GM18519 (cell line): ENCODE measurements at regions not wholly inside any gene's neighbourhood (a gene's known extent, or its start where the extent isn't known, plus 50 kb on each side); places are given as distances from the start of the nearest gene placed in this dataset.

Experiments used
- ATAC-seq: cut with Tn5 transposase; IDR thresholded peaks from one replicate; pipeline ENCODE4 v1.9.1; 2021; ENCODE audit warnings: mild to moderate bottlenecking, moderate library complexity; ENCODE audit not compliant: unreplicated experiment, low FRiP score

DNA sequence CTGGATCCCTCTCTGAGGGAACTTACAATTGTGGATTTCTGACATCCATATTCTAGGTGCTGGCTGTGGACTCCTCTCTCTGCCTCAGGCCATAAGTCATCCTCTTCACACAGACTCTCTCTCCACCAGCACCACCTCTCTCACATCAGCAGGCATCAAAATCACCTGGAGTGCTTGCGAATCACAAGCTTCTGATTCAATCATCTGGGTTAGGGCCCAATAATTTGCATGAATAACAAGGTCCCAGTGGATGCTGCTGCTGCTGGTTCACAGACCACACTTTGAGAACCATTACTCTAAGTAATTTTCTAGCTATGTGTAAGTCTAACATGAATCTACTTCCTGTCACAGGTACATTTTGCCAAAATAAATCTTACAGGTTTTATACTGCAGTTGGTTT is 214.9 kb downstream of the DSEL start:
- no peak for ATAC-seq

DNA sequence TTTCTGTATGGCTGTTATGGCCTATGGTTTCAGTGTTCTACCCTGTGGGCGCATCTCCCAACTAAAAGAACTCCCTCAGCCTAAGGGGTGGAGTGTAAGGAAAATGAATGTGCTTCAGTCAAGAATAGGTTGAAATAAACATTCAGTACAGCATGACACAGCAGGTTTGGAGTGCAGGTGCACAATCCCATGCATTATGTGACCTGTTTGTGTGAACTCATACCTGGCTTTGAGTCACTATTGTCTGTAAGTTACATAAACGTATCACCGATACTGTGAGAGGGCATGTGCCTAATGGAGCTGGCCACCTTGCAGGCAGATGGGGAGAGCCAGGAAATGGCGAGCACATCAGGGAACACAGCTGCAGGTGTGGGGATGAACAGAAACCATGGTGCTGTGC is 216.0 kb downstream of the DSEL start:
- no peak for ATAC-seq

DNA sequence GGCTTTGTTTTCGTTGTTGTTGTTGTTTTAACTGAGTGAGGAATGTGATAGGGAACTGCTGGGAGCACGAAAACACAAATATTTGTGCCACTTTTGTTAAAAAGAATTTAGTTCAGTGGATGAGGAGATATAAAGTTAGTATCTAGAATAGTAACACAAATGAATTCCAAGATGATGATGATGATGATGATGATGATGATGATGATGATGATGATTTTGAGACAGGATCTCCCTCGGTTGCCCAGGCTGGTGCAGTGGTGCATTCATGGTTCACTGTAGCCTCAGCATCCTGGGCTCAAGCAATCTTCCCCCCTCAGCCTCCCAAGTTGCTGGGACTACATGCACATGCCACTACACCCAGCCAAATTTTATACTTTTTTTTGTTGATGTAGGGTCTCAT is 223.7 kb downstream of the DSEL start:
- ATAC-seq, result no peak

DNA sequence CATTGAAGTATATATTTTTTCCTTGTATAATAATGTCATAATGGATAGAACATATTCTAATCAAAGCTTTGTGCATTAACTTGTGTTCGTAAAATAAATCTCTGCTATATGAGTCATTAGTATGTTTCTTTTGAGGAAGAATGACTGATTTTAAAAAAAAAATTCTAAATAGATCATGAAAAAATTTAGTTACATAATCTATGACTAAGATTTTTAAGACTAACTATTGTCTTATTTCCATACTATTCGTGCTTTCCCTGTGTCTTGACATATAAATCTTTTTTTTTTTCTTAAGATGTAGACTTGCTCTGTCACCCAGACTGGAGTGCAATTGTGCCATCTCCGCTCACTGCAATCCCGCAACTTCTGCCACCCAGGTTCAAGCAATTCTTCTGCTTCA is 226.1 kb downstream of the DSEL start:
- no peak for ATAC-seq

DNA sequence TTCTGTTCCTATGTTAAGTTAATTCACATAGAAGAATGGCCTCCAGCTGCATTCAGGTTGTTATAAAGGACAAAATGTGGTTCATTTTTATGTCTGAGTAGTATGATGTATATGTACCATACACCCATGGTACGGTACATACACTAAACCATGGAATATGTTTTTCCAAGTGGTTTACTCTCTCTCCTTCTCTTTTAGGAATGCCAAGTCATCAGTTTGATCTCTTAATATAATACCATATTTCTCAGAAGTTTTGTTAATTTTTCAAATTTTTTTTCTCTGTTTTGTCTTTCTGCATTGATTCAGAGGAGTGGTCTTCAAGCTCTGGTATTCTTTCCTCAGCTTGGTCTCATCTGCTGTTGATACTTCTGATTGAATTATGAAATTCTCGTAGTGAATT is 230.9 kb downstream of the DSEL start:
- no peak for ATAC-seq

DNA sequence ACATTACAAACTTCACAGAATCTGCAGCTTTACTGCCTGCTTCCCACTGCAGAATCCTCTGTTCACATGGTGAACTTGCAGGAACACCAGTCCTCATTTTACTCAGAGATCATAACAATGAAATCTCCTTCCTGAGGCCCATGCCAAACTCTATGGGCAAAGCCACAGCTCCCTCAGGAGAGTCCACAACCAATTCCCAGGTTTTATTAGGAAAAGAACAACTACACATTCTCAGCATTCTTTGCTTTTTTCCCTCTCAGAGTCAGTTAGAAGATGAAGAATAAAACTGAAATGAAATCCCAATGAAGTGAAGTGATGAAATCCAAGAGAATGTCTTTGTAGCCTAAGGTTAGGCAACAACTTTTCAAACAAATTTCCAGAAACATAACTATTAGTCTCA is 233.7 kb downstream of the DSEL start:
- no peak for ATAC-seq

DNA sequence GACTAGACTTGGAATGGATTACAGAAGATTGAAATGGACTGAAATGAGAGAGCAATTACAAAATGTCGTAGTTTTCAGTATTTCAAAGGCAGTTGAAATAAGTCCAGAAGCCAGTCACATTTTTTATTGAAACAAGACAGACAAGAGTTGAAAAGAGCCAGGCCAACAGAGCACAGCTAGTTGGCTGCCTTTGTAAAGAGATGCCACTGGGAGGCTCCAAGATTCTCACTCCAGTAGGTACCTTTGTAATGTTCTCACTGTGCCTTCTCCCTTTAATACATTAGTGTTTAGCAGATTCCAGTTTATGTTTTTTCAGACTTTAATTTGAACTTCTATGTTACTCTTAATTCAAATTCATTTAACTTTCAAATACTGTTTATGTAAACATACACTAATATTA is 234.8 kb downstream of the DSEL start:
- ATAC-seq, result no peak

DNA sequence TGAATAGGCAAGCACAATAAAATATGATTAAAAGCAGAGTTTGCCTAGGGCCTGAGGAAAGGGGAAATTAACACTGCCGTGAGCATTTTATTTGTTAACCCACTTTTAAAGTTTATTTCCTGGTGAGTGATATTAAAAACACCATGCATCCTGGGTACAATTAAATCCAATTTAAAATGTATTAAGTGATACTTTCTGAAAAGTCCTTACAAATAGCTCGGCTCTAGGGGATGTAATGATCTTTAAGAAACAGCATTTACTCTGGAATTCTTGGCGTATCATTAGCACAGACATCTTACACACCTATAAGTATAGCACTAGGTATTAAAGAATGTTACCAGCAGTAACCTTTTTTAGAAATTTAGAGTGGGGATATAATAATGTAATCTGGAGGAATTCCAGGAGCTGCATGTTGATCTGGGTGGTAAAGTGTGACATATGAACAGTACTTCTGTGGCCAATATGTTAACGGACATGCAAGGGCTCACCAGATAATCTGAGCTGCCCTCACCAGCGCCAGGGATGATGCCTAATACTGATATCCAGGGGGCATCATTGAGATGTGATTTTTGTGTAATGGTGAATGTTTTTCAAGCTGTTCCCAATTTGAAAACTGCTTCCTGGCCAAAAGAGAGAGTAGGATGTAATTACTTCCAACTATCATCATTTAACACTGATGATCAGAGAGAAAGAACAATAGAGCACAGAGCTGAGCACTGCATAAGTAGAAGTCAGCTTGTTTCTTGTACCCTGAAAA is 235.9 kb downstream of the DSEL start:
- no peak for ATAC-seq

DNA sequence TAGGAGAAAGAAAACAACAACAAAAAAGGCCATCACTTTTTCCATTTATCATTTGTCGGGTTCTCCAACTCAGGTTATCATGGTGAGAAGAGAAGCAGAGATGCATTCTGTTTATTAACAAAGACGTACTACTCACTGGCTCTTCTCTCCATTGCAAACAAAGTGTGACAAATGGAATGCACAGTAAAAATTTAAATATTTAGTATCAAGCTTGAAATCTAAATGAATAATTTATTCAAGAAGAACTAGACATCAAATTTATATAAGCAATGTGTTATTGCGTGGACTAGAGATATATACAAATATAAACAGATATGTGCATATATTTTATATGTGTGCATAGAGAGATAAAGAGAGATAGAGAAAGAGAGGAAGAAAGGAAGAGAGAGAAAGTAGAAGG is 236.5 kb downstream of the DSEL start:
- no peak for ATAC-seq

DNA sequence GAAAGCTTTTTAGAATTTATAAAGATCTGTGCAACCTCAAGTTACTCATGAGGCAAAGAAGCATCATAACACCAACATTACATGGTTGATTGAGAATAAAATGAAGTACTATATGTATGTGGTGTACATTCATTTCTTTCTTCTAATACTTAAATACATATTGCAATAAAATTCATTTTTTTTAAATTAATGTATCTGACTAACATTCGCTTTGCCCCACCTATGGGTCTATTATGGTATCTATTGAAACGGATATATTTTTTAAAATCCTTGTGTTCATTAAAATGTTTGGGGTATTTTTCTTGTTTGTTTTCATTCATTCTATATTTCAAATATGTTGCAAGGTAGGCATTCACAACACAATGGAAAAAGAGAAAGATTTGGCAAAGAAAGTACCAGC is 237.5 kb downstream of the DSEL start:
- ATAC-seq, result no peak

DNA sequence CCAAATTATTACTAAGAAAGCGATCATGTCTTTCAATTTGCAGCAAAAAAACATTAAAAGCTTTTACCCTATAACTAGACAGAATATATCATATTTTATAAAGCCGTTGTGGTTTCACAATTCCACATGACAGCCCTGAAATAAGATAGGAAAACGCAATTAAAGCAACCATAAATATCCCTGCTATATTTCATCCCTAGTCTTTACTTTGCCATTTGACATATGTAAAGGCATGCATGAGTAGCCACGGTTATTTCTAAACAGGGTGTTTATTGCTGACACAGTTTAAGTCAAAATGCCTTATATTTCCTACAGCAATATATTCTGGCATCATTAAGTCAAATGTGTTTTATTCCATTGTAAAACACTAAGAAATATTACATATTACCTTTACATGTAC is 239.9 kb downstream of the DSEL start:
- no peak for ATAC-seq

DNA sequence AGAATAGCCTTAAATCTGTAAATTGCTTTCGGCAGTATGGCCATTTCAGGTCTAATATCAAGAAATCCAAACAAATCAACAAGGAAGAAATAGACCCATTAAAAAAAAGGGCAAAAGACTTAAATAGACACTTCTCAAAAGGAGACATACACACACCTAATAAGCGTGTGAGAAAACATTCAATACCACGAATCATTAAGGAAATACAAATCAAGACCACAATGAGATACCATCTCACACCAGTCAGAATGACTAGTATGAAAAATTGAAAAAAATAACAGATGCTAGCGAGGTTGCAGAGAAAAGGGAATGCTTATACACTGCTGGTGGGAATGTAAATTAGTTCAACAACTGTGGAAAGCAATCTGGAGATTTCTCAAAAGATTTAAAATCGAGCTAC is 243.2 kb downstream of the DSEL start:
- no peak for ATAC-seq

DNA sequence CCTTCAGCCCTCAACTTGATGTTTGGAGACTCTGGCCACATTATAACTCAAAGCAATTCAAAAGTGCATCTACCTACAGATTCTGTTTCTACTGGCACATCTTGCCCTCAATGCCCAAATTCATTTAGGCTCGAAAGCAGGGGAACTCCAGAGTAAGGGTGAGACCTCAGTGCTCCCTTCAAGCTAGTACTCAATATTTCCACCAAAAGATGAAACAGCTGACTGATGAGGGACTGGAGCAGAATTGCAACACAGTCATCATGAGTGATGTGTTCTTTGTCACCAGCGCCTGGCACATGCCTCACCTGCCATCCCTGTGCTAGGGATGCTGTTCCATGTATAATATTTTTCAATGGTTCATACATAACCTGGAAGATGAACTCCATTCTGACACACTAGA is 247.3 kb downstream of the DSEL start:
- no peak for ATAC-seq

DNA sequence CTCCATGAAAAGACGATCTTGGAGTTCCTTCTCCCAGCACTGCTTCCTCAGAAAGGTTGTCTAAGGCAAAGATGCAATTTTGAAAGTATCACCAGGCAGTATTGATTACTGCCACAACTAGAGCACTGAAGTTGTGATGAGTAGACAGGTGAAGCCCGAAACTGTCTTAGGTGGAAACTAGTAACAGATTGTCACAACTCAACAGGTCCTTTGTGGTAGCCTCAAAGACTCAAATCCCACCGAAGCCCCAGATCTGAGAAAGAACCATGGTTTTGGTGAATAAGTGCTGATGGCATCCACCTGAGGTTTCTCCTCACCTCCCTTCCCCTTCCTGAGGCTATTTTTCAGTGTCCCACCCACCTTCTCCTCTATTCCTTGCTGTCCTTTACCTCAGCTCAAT is 248.0 kb downstream of the DSEL start:
- no peak for ATAC-seq

DNA sequence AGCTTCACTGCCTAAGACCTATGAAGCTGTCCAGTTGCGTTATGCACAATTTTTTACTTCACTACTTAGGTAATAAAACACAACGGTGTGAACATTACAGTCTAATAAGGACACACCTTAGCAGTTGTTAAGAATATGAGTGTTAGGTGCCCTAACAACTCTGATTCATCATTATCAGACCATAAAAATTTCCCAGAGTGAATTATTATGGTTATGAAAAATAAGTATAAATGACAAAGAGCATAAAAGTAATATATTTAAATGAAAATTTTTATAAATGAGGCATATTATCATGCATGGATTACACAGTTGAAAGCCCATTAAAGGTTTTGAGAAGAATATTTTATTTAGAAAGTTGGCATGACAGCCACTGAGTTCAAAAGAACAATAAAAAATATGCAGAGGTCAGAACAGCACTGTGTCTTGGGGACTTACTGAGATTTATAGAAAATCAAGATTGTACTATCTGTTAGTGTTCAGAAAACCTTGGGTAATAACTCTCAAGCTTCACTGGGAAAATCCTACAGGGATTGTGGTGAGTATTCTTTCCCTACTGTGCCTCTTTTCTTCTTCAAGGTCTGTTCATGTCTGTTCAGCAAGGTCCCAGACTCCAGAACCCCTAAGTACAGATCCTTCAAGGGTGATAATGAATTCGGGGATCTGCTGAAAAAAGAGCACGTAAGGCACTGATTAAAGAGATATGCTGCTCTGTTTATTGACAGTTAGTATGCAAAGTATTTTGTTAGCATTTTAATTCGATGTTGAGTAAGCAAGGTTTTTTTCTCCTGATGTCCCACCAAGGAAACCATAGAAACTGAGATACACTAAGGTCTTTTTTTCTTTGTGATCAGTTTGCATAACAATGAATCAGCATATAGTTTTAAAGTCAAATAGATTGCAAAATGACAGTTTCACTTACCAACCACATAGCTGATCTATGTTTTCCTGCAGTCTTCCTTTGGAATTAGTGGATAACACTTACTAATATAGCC is 250.0 kb downstream of the DSEL start:
- no peak for ATAC-seq

DNA sequence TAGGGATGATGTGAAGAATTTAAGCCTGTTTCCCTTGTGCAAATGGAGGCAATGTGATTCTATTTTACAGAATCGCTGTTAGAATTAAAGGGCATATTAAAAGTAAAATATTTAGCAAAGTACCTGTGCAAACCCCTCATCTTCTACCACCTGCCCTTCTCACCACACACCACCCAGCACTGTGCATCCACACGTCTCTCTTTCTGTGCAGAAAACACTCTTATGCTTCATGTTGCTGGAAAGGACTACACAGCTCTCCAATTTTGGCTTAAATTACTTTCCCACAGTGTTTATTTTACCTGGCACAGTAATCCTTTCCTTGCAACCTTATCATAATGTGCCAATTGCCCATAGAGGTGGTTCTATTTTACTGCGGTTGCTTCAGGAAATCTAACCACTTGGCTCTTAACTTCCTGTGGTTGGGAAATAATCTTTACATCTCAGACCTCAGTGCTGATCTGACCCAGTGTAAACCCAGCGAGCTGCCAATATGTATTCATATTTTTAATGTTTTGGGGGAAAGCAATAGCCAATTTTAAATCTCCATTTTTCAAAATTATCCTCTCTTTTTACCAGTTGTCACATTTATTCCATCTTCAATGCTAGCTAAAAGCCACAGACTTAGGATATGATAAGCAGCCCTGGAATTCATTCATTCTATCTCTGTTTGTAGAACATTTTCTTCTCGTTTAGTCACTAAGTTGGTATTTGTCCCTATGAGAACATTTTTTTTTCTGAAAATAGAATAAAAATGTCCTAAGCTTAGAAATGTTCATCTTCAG is 250.9 kb downstream of the DSEL start:
- ATAC-seq, result no peak

DNA sequence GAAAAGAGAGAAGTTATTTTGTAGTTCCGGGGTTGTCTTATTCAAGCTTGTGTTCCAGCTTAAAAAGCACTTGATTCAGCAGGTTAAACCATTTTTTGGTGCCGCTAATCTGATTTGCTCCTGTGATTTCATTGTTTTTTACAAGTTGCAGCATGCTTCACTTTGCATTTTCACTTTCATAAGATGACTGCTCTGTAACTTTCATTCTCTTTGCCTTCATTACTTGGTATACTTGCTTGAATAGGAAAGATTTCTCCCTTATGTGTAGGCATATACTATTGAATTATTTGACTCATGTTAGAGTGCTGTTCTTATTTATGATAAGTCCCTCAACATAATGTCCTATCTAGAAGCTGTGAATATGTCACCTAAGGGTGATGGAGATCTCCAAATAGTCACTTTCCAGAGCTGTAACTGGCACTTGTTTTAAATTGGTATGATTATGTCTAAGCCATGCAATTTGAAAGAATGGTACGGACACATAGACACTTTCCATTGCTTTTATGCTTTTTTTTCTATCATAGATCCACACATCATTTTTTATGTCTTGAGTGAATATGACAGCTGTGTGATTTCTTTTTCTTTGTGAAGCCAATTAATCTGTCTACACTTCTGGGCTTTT is 254.5 kb downstream of the DSEL start:
- ATAC-seq, result no peak

DNA sequence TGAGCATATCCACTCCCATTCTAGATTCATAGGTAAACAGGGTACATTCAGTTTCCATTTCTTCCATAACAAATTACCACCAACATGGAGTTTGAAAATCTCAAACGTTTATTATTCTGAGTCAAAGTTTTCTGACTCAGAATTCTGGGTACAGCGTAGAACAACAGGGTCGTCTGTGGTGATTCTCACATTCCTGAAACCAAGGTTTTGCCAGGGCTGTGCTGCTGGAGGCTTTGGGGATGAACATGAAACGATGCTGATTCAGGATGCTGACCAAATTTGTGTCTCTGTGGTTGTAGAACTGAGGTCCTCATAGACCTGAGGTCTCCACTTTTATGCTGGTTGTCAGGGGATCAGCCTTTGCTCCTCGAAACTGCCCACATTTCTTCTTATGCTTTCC is 255.7 kb downstream of the DSEL start:
- no peak for ATAC-seq

DNA sequence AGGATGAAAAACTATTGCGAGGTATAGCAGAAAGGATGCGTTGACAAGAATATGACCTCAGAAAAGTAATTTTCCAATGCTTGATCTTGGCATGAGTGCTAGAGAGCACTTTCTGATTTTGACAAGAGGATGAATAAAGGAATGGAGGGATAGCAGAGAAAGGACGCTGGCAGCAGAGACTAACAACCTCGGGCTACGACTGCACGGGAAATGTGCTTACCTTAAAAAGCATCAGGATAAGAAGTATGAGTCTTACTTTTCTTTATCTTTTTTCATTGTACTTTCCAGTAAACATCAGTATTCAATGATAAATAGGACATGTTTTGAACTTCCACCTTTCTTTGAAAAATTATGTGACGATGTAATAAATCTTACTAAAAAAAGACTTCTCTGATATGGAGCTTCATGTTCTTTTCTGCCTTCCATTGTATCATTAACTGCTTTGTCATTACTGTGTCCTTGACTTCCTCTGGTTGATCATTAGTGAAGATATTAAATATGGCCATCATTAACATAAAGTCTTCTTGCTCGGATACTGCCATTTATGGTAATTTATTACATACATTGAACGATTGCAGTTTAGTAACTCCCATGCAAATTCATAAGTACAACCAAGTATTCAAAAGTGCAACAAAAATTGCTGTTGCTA is 265.6 kb downstream of the DSEL start:
- ATAC-seq, result no peak
